SH-SY5Y (cell line): ENCODE measurements at regions not wholly inside any gene's neighbourhood (a gene's known extent, or its start where the extent isn't known, plus 50 kb on each side); places are given as distances from the start of the nearest gene placed in this dataset.

Experiments
- GATA2 ChIP-seq: IDR thresholded peaks from 2 replicates; pipeline ENCODE4 v1.6.1; 2011; ENCODE audit warnings: mild to moderate bottlenecking, low read depth, low read length
- GATA3 ChIP-seq: IDR thresholded peaks from 2 replicates; pipeline ENCODE4 v1.6.1; 2011; ENCODE audit warnings: low read depth, mild to moderate bottlenecking, low read length, moderate library complexity

DNA sequence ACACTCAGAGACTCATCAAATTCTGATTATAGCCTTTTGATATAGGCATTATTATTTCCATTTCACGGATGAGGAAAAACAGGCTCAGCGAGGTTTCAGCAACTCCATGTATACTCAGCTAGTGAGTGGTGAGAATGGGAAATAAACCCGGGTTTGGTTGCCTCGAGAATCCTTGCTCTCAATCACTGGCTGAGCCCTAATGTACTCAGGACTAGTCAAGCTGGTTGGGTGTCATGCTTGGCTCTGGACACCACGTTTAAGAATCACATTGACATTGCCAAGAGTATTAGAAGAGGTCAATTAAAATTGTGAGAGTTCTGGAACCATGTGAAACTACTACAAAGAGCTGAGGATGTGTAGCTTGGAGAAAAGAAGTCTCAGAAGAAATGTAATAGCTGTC, 444.5 kb downstream of the MFSD1 start:
- TF ChIP-seq GATA2 (no peak), GATA3 (no peak)
